Posterior vena cava (tissue), 2 donors: ENCODE measurements at regions not wholly inside any gene's neighbourhood (a gene's known extent, or its start where the extent isn't known, plus 50 kb on each side); places are given as distances from the start of the nearest gene placed in this dataset.
"Not testable (repeated sequence)": the region's sequence is repeated elsewhere in the genome, so short reads cannot be mapped to it uniquely, and the experiment has no call there.

ENCODE experiments used
- DNase-seq: peaks from one replicate; pipeline ENCODE4 v3.0.0-alpha.2; 2020; ENCODE audit warnings: low spot score
- intact Hi-C, 2 donors: fragments of 100-400 bp; cut with DNase I; formaldehyde crosslinking; loops; one replicate each; pipeline versions ENCODE4 v1.14.1 to v1.14.2; 2022 to 2023
- donor health status: DM: yes; HTN: yes; CAD: no.
- donor health status: DM: yes; HTN: yes; CAD: no.

DNA sequence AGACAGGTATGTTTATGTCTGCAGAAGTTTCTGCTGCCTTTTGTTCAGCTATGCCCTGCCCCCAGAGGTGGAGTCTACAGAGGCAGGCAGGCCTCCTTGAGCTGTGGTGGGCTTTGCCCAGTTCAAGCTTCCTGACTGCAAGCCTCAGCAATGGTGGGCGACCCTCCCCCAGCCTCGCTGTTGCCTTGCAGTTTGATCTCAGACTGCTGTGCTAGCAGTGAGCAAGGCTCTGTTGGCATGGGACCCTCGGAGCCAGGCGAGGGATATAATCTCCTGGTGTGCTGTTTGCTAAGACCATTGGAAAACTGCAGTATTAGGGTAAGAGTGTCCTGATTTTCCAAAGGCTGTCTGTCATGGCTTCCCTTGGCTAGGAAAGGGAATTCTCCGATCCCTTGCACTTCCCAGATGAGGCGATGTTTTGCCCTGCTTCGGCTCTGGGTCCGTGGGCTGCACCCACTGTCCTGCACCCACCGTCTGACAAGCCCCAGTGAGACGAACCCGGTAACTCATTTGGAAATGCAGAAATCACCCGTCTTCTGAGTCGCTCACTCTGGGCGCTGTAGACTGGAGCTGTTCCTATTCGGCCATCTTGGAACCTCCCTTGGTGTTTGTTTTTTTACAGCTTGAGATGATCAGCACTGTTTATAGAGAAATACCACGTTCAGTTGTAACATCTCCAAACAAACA lies 2705.5 kb upstream of the PCDH20 start:
- intact Hi-C loops, result not testable (repeated sequence)
- DNase-seq, result peak; percentile 44

DNA sequence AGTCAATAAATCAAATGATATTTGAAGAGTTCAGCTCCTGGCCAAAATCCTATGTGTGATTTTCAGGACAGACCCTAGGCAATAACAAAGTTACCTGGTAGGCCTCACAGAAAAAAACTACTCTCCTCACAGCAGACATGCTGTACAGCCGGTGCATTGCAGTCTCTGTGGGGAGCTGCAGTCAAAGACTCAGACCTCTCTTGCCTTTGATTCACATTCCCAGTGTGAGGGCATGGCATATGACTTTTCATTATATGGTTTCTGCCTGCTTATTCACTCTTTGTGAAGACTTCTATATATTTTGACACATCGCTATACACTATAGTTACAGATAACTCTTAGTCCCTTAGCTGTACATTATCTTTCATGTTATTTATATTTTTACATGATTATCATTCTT lies 2684.3 kb upstream of the PCDH20 start:
- intact Hi-C loops, result no loop called here
- no peak for DNase-seq

DNA sequence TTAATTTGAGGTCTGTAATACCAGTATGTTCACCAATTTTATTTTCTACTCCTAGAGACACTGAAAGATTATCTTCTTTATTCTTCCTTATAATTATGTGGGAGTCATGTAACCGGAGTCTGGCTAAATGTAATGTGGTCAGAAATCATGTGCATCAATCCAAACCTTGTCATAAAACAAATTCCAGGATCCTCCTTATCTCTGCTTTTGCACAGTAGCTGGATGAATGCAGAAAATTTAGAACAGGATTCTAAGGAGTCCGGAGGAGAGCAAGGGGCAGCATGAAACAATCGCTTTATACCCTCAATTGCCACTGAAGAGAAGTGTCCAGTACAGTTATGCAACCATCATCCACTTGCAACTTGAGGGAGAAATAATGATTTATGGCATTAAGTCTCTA lies 2674.7 kb upstream of the PCDH20 start:
- no peak for DNase-seq
- intact Hi-C loops, result no loop called here

DNA sequence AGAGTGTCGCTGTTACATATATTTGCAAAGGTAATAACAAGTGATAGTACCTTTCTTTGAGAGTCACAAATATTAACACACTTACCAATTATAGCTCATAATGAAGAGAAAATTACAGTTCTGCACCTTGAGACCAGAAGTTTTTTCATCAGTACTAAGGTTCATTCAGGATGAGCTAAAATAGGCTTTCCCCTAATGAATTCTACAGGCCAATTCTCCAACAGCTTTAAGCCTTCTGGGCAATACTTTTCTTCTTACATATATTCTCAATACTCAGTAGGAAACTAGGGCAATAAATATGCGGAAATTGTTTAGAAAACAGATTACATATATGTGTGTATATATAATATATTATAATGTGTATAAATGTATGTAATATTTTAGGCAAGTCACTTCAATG lies 2672.8 kb upstream of the PCDH20 start:
- intact Hi-C loops, result no loop called here
- DNase-seq, result no peak

DNA sequence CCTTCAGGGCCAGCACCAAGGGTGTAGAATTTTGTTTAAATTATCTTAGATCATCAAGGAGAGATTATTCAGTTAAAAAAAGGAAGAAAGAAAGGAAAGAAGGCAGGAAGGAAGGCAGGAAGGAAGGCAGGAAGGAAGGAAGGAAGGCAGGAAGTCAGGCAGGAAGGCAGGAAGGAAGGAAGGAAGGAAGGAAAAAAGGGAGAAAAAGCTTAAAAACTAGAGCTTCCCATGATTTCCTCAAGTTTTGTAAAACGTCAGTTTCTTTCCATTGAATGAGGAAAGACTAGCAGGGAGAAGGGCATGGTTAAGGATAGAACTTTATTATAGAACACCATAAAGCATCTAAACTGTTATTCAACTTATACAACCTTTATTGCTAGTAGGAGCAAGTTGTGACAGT lies 2672.0 kb upstream of the PCDH20 start:
- no peak for DNase-seq
- intact Hi-C loops, result no loop called here

DNA sequence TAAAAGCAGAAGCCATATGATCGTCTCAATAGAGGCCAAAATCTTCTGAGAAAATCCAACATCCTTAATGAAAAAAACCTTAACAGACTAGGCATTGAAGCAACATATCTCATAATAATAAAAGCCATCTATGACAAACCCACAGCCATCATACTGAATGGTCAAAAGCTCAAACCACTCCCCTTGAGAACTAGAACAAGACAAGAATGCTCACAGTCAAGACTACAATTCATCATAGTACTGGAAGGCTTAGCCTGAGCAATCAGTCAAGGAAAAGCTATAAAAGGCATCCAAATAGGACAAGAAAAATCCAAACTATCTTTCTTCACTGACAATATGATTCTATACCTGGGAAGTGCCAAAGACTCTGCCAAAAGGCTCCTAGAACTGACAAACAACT lies 2668.2 kb upstream of the PCDH20 start:
- DNase-seq, result no peak
- intact Hi-C loops, result no loop called here

DNA sequence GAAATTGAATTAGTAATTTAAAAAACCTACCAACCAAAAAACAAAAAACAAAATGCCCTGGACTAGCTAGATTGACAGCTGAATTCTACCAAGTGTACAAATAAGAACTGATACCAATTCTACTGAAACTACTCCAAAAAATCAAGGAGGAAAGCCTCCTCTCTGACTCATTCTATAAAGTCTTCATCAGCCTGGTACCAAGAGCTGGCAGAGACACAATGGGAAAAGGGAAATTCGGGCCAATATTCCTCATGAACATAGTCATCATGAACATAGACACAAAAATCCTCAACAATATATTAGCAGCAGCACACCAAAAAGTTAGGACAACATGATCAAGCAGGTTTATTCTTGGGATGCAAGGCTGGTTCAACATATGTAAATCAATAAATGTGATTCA lies 2667.7 kb upstream of the PCDH20 start:
- DNase-seq, result no peak
- intact Hi-C loops, result no loop called here

DNA sequence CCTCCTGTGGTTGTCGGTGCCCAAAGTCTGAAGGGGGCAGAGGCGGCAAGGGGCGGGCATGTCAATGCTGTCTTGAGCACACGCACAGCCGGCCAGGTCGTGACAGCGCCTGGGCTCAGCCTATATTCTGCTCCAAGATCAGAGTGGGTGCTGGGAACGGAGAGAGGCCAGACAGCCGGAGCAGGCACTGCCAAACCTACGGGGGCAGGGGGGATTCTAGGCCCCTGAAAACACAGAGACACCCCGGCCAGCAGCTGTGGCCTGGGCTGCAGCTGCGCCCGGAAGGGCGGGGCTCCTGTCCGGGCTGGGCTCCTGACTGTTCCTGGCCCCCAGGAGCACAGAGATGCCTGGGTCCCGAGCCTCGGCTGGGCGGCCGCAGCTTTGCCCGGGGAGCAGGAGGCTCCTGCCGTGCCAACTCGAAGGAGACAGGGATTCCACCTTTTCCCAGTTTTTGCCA lies 2662.9 kb upstream of the PCDH20 start:
- intact Hi-C loops, result no loop called here
- DNase-seq, result peak; percentile 64

DNA sequence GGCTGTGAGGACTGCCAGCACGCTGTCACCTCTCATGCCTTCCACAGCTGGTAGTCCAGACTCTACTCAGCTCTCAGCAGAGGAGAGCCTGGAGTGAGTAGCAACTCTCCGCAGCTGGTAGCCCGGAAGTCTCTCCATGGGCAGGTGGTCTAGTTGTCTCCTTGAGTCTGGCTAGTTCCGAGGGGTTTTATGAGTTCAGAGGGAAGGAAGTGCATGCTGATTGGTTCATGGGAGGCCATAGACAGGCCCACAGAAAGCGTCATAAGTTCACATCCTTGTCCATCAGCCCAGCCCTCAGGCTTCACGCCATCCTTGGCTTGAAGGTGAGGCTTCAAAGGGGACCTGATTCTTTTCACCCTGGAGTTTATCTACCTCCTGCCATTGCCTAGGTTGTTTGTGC lies 2662.4 kb upstream of the PCDH20 start:
- intact Hi-C loops, result no loop called here

DNA sequence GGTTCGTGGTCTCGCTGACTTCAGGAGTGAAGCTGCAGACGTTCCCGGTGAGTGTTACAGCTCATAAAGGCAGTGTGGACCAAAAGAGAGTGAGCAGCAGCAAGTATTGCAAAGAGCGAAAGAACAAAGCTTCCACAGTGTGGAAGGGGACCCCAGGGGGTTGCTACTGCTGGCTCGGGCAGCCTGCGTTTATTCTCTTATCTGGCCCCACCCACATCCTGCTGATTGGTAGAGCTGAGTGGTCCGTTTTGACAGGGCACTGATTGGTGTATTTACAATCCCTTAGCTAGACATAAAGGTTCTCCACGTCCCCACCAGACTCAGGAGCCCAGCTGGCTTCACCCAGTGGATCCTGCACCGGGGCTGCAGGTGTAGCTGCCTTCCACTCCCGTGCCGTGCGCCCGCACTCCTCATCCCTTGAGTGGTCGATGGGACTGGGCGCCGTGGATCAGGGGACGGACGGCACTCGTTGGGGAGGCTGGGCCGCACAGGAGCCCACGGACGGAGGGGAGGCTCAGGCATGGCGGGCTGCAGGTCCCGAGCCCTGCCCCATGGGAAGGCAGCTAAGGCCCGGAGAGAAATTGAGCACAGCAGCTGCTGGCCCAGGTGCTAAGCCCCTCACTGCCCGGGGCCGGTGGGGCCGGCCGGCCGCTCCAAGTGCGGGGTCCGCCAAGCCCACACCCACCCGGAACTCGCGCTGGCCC lies 2661.6 kb upstream of the PCDH20 start:
- peak; percentile 56 for DNase-seq
- intact Hi-C loops, result not testable (repeated sequence)

More for the DNA sequence above, 2662.4 kb upstream of the PCDH20 start:
- DNase-seq, result no peak

DNA sequence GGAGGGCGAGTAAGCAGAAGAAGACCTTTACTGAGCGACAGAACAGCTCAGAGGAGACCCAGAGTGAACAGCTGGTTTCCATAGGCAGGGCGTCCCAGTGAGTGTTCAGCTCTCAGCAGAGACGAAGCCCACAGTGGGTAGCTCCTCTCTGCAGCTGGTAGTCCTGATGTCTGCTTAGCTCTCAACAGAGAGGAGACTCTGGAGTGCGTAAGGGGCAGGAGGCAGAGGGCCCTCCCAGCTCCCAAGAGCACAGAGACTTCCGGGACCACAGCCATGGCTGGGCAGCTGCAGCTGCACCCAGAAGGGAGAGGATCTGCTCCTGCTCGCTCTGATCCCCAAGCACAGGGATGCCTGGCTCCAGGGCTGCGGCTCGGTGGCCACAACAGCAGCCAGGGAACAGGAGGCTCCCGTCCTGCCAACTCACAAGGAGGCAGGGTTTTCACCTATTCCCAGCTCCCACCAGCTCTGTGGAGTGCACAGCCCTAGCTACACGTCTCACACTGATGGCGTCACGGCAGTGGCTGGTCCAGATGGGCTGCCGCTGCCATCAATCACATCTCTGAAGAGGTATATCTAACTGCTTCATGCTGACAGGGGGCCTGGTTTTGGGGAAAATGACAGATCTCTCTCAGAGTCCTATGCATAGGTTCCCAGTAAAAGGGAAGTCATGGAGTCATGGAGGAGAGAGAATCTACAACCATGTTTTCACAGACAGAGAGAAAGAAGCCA lies 2660.1 kb upstream of the PCDH20 start:
- intact Hi-C loops, result no loop called here
- peak; percentile 75 for DNase-seq

DNA sequence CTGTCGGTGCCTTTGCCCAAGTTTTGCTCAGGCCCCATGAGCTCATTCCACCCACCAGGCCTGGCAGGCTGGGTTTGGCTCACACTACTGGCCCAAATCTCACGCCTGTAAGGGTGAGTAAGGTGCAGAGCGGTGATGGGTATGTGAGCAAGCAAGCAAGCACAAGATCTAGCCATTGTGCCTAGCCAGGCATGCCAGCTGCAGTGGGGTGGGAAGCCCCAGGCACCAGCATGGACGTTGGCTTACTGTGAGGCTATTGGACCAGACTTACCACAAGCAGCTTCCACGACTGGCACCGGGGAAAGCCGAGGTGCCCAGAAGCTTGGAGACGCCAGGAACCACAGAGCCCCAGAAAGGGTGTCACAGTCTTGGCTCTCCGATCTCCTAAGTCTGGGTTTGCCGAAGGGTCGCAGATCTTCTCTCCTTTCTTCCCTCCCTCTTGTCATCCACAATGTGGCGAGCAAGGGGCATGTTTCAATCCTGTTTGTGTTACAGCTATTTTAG lies 2659.4 kb upstream of the PCDH20 start:
- no peak for DNase-seq
- intact Hi-C loops, result no loop called here

DNA sequence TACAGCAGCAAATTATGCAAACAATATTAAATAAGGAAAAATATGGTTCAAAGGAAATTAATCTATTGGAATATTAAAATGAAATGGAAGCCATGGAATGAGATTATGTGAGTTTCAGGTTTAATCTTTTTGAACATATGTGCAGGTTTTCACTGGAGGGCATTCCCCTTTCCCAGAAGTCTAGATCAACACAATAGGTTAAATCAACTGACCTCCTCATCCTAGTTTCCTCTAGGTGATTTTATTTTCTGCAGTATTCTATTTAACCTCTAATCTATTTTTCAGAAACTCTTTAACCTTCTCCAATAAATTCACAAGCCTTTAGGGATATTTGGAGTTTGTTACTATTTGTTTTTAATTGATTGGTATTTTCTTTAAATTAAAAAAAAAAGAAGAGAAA lies 2657.6 kb upstream of the PCDH20 start:
- DNase-seq, result no peak
- intact Hi-C loops, result no loop called here

DNA sequence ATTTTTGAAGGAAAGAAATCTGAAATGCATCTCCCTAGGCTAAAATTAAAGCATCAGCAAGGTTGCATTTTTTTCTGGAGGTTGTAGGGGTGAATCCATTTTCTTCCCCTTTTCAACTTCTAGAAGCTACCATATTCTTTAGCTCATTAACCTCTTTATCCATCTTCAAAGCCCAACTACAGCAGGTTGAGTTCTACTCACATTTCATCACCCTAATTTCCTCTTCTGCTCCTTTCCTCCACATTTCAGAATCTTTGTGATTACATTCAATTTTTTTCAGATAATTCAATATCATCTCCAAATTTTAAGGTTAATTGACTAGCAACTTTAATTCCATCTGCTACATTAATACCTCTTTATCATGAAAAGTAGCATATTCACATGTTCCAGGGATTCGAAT lies 2655.7 kb upstream of the PCDH20 start:
- DNase-seq, result no peak
- intact Hi-C loops, result no loop called here

DNA sequence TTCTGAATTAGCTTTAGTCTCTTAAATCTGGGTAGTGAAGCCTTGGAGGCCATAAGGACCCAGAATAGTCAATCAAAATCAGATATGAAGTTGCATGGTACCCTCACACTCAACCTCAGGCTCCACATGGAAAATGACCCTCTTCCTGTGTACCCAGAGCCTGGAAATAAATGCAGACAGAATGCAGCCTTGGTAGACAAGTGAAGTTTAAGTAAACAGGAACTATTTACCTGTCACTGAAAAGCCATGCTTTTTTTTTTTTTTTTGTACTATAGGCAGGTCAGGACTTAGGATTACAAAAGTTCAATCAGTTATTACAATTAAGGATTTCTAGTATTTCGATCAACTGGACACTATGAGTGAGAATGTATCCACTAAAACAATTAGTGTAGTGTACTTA lies 2654.2 kb upstream of the PCDH20 start:
- no peak for DNase-seq
- intact Hi-C loops, result no loop called here

DNA sequence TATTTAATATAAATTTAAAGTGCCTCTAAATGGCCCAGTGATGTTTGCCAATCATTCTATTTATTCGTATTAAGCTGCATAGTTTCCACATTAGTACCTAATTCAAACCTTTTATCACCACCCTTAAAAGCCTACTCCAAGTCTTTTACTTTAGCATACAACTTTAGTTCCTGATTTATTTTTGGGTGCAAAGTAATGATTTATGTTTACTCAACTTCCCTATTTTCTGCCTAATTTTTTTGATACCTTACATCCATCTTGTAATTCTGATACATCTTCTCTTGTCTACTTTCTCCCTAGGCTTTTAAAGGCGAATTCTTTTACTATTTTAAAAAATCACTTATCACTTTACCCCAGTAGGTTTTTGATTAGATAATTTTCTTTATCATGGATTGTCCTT lies 2651.1 kb upstream of the PCDH20 start:
- intact Hi-C loops, result no loop called here
- DNase-seq, result no peak

DNA sequence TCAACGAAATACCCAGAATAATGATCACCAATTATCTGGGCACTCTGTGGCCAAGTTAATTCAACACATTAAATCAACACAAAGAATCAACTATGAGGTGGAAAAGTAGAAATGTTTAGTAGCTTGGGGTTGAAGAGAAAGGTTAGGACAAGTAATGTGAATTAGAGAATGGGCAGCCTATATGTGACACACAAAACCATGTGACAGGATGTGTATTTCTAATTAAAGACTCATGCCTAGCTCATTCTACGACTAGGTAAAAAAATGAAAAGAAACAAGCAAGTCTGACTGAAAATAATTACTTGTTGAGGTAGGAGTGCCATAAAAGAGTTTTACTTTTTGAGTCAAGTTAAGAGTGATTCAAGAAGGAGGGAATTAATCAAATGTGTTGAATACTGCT lies 2646.0 kb upstream of the PCDH20 start:
- intact Hi-C loops, result no loop called here
- no peak for DNase-seq

DNA sequence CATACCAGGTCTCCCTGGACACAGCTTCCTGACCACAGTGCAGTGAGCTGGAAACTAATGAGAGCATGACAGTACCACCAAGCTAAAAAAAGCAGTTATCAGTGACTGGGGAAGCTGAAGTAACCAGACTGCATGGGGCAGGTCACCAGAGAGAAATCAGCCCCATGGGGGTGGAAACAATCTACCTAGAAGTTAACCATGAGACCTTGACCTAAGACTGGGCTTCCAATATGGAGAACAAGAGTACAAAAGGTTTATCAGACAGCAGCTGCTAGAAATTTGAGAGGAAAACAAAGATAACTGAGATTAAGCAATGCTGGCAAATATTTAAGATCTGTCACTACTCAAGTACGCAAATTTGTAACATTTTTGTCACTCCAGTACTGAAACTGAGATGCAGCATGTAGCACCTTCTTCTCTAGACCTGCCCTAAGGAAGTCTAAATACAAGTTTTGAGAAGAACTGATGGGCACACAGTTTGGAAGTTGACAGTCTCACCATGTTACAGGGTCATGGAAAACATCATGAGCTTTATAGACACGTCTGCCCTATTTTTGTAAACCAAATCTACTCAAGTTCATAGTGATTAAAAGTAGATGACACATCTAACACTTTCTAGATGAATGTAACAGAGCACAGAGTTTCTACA lies 2641.8 kb upstream of the PCDH20 start:
- intact Hi-C loops, result no loop called here
- no peak for DNase-seq

DNA sequence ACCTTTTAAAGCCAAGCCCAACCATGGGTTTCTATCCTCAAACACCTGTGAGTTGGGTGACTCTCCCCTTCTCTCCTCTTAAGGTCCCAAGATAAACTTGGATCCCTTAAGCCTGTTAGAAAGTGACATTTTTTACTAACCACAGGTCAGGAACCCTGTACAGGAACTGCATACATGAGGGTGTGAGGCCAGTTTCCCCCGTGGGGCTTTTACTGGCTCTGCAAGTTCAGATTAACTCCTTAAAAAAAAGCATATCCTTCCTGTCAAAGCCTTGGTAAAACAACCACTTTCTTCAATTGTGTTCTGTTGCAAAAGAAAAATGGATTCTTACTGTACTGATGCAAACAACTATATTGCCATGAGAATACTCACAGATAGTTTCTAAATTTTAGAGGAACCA lies 2638.7 kb upstream of the PCDH20 start:
- DNase-seq, result no peak
- intact Hi-C loops, result no loop called here

DNA sequence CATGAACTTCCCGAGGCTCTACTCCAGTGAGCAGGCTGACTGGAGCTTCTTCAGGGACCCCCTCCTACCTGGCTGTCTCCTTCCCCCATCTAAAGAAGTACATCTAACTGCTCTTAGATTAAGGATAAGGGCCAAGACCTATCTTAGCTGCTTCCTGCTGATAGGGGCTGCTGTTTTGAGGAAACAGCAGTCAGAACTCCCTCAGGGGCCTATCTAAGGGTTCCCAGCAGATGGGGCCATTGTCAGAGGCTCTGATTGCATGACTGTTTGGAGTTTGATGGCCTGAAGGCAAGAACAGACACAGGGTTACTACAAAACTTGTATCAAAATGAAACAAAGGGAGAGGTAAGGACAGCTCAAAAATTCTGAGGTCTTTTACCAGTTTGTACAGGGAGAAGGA lies 2636.9 kb upstream of the PCDH20 start:
- DNase-seq, result no peak
- intact Hi-C loops, result no loop called here
